ENCODE measurements at regions not wholly inside any gene's neighbourhood (a gene's known extent, or its start where the extent isn't known, plus 50 kb on each side); places are given as distances from the start of the nearest gene placed in this dataset.

DNA sequence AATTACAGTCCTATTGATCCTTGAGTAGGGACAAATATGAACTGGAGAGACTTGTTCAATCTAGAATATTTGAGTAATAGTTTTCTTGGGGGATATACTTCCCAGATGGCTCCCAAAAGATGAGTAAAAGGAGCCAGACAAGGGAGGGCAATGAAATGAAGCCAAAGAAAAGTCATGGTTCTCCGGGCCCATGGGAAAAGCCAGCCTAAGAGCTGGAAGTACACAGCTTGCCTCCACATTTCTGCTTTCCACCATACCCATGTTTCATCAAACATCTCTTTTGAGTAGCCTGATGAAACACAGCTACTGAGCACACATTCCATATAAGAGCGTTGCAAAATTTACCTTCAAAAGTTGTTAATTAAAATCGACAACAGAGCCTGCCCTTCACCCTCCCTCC is 535.0 kb upstream of the FZD8 start:
- H3K4me1 ChIP-seq (ENCODE audit: control insufficient read depth, insufficient read depth, low read length) = no peaks in the 10 kb centered on the region
- H3K9me3 ChIP-seq (ENCODE audit: control insufficient read depth, low read length) = no peaks in the 10 kb centered on the region
- H3K4me3 ChIP-seq (ENCODE audit: insufficient read depth, low read depth, low read length) = no peak overlapping the region
- no peaks in the 10 kb centered on the region for H3K36me3 ChIP-seq (ENCODE audit: control insufficient read depth, insufficient read depth, low read length)
- H3K27ac ChIP-seq (ENCODE audit: insufficient read depth, low read depth, low read length, poor library complexity, severe bottlenecking) = no peak overlapping the region
- WGBS, 2 experiments = 92 to 96% methylated on average over 3 of the region's 3 CpGs
- no peaks in the 10 kb centered on the region for H3K27me3 ChIP-seq (ENCODE audit: control insufficient read depth, insufficient read depth, low read length, poor library complexity, severe bottlenecking)

GRCh38 chr10:36175954-36176353 is 533.9 kb upstream of the FZD8 start:
- H3K4me3 ChIP-seq (ENCODE audit: insufficient read depth, low read depth, low read length) = no peak overlapping the region
- H3K4me1 ChIP-seq (ENCODE audit: control insufficient read depth, insufficient read depth, low read length) = peaks cover 3% of the 10 kb centered on the region
- no peak overlapping the region for H3K27ac ChIP-seq (ENCODE audit: insufficient read depth, low read depth, low read length, poor library complexity, severe bottlenecking)
- H3K36me3 ChIP-seq (ENCODE audit: control insufficient read depth, insufficient read depth, low read length) = no peaks in the 10 kb centered on the region
- H3K9me3 ChIP-seq (ENCODE audit: control insufficient read depth, low read length) = no peaks in the 10 kb centered on the region
- H3K27me3 ChIP-seq (ENCODE audit: control insufficient read depth, insufficient read depth, low read length, poor library complexity, severe bottlenecking) = no peaks in the 10 kb centered on the region

DNA sequence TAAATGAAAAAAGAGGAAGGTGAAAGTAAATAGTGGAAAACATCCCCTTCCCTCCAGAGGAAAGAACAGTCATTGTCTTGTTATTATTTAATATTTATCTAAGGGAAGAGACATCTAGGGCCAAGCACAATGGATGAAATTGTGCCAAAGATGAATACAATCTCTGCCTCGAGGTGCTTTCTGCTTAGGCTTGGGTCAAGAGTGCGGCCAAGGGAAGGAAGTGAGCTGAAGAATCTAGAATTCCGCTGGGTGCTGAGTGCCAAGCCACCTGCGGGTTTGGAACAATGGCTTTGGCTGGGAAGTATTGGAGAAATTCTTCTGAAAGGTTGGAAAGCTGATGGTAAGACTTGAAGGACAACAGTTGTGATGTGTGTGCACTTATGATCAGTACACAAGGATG is 531.3 kb upstream of the FZD8 start:
- no peaks in the 10 kb centered on the region for H3K36me3 ChIP-seq (ENCODE audit: control insufficient read depth, insufficient read depth, low read length)
- no peak overlapping the region for H3K27ac ChIP-seq (ENCODE audit: insufficient read depth, low read depth, low read length, poor library complexity, severe bottlenecking)
- H3K4me1 ChIP-seq (ENCODE audit: control insufficient read depth, insufficient read depth, low read length) = peaks cover 3% of the 10 kb centered on the region
- H3K27me3 ChIP-seq (ENCODE audit: control insufficient read depth, insufficient read depth, low read length, poor library complexity, severe bottlenecking) = no peaks in the 10 kb centered on the region
- no peak overlapping the region for H3K4me3 ChIP-seq (ENCODE audit: insufficient read depth, low read depth, low read length)
- WGBS, 2 experiments = 80 to 84% methylated on average over 4 of the region's 4 CpGs
- no peaks in the 10 kb centered on the region for H3K9me3 ChIP-seq (ENCODE audit: control insufficient read depth, low read length)

- H3K4me3 ChIP-seq (ENCODE audit: insufficient read depth, low read depth, low read length) = no peak overlapping the region
- H3K27ac ChIP-seq (ENCODE audit: insufficient read depth, low read depth, low read length, poor library complexity, severe bottlenecking) = no peak overlapping the region
- 88 to 91% methylated on average over 7 to 9 of the region's 10 CpGs for WGBS, 2 experiments
- peaks cover 3% of the 10 kb centered on the region for H3K4me1 ChIP-seq (ENCODE audit: control insufficient read depth, insufficient read depth, low read length)
- no peaks in the 10 kb centered on the region for H3K27me3 ChIP-seq (ENCODE audit: control insufficient read depth, insufficient read depth, low read length, poor library complexity, severe bottlenecking)
- H3K36me3 ChIP-seq (ENCODE audit: control insufficient read depth, insufficient read depth, low read length) = no peaks in the 10 kb centered on the region
- no peaks in the 10 kb centered on the region for H3K9me3 ChIP-seq (ENCODE audit: control insufficient read depth, low read length)
Observed at GRCh38 chr10:36171953-36172940, 530.2 kb upstream of the FZD8 start.

- H3K27me3 ChIP-seq (ENCODE audit: control insufficient read depth, insufficient read depth, low read length, poor library complexity, severe bottlenecking) = no peaks in the 10 kb centered on the region
- H3K9me3 ChIP-seq (ENCODE audit: control insufficient read depth, low read length) = no peaks in the 10 kb centered on the region
- 72 to 76% methylated on average over 1 of the region's 1 CpG for WGBS, 2 experiments
- H3K4me3 ChIP-seq (ENCODE audit: insufficient read depth, low read depth, low read length) = no peak overlapping the region
- H3K36me3 ChIP-seq (ENCODE audit: control insufficient read depth, insufficient read depth, low read length) = no peaks in the 10 kb centered on the region
- H3K27ac ChIP-seq (ENCODE audit: insufficient read depth, low read depth, low read length, poor library complexity, severe bottlenecking) = no peak overlapping the region
- peaks cover 3% of the 10 kb centered on the region for H3K4me1 ChIP-seq (ENCODE audit: control insufficient read depth, insufficient read depth, low read length)
Observed at GRCh38 chr10:36171556-36171952, 529.5 kb upstream of the FZD8 start.

DNA sequence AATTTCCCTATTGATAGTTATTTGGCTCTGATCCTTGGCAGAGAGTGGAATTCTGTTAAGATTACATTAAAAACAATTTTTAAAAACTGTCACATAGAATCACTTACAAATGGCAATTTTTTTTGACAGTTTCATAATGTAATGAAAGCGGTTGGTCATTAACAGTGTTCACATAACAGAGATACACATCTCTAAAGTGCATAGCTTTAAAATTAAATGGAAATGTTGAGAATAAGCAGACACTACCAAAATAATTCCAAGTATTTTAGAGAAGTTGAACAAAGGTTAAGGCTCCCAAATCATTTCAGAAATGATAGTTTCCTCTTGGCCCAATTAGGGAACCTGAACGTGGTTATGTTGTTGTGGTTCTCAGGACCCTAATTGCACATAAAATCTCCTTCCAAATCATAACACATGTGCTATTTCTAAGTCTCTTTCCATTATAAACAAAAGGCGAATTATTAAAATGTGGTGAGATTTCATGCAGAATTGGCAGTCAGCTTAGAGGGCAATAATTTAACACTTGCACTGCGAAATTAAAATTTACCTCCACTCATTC is 528.9 kb upstream of the FZD8 start:
- no peak overlapping the region for H3K4me3 ChIP-seq (ENCODE audit: insufficient read depth, low read depth, low read length)
- H3K27me3 ChIP-seq (ENCODE audit: control insufficient read depth, insufficient read depth, low read length, poor library complexity, severe bottlenecking) = no peaks in the 10 kb centered on the region
- H3K27ac ChIP-seq (ENCODE audit: insufficient read depth, low read depth, low read length, poor library complexity, severe bottlenecking) = no peak overlapping the region
- WGBS, 2 experiments = 92 to 97% methylated on average over 2 to 4 of the region's 4 CpGs
- H3K9me3 ChIP-seq (ENCODE audit: control insufficient read depth, low read length) = no peaks in the 10 kb centered on the region
- no peaks in the 10 kb centered on the region for H3K36me3 ChIP-seq (ENCODE audit: control insufficient read depth, insufficient read depth, low read length)
- peaks cover 3% of the 10 kb centered on the region for H3K4me1 ChIP-seq (ENCODE audit: control insufficient read depth, insufficient read depth, low read length)

DNA sequence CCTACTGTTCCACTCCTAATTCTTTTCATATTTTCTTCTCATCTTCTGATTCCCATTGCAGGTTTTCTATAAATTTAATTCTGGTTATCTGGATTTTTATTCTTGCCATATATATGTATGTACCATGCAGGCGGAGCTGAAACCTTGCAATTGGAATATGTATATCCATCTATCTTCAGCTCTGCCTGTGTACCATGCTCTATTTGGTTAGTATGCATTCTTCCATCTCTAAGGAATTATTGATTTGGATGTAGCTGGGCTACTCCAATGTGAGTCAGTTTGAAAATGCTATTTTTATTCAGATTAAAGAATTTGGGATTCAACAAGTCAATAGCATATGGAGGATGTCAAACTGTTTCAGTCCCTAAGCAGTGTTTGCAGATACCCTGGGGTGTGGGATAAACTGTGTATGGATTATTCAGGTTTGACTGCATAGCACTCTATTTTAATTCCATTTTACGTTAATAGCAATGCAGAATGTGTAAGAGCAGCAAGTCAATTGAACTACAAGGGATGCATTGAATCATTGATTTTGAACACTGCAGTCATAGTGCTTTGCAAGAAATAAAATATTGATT is 528.1 kb upstream of the FZD8 start:
- no peaks in the 10 kb centered on the region for H3K27me3 ChIP-seq (ENCODE audit: control insufficient read depth, insufficient read depth, low read length, poor library complexity, severe bottlenecking)
- H3K4me1 ChIP-seq (ENCODE audit: control insufficient read depth, insufficient read depth, low read length) = peaks cover 3% of the 10 kb centered on the region
- H3K4me3 ChIP-seq (ENCODE audit: insufficient read depth, low read depth, low read length) = no peak overlapping the region
- no peaks in the 10 kb centered on the region for H3K36me3 ChIP-seq (ENCODE audit: control insufficient read depth, insufficient read depth, low read length)
- no peak overlapping the region for H3K27ac ChIP-seq (ENCODE audit: insufficient read depth, low read depth, low read length, poor library complexity, severe bottlenecking)
- no peaks in the 10 kb centered on the region for H3K9me3 ChIP-seq (ENCODE audit: control insufficient read depth, low read length)
- WGBS, 2 experiments = 80 to 91% methylated on average over 1 to 2 of the region's 2 CpGs

GRCh38 chr10:36168777-36169176 is 526.7 kb upstream of the FZD8 start:
- Histone ChIP-seq H3K27me3 (ENCODE audit: control insufficient read depth, insufficient read depth, low read length, poor library complexity, severe bottlenecking) (no peaks in the 10 kb centered on the region), H3K36me3 (ENCODE audit: control insufficient read depth, insufficient read depth, low read length) (no peaks in the 10 kb centered on the region), H3K27ac (ENCODE audit: insufficient read depth, low read depth, low read length, poor library complexity, severe bottlenecking) (no peak overlapping the region), H3K4me1 (ENCODE audit: control insufficient read depth, insufficient read depth, low read length) (peaks cover 3% of the 10 kb centered on the region), H3K4me3 (ENCODE audit: insufficient read depth, low read depth, low read length) (no peak overlapping the region), H3K9me3 (ENCODE audit: control insufficient read depth, low read length) (no peaks in the 10 kb centered on the region)
- 65 to 84% methylated on average over 2 of the region's 2 CpGs for WGBS, 2 experiments

GRCh38 chr10:36164556-36165504 is 522.7 kb upstream of the FZD8 start:
- 87 to 88% methylated on average over 4 of the region's 4 CpGs for WGBS, 2 experiments
- no peak overlapping the region for H3K4me3 ChIP-seq (ENCODE audit: insufficient read depth, low read depth, low read length)
- H3K36me3 ChIP-seq (ENCODE audit: control insufficient read depth, insufficient read depth, low read length) = no peaks in the 10 kb centered on the region
- H3K27ac ChIP-seq (ENCODE audit: insufficient read depth, low read depth, low read length, poor library complexity, severe bottlenecking) = no peak overlapping the region
- H3K9me3 ChIP-seq (ENCODE audit: control insufficient read depth, low read length) = no peaks in the 10 kb centered on the region
- H3K27me3 ChIP-seq (ENCODE audit: control insufficient read depth, insufficient read depth, low read length, poor library complexity, severe bottlenecking) = no peaks in the 10 kb centered on the region
- no peaks in the 10 kb centered on the region for H3K4me1 ChIP-seq (ENCODE audit: control insufficient read depth, insufficient read depth, low read length)

Measured in ectodermal cell (in vitro differentiated cells).